Fibroblast of peridontal ligament (primary cell): ENCODE measurements at regions not wholly inside any gene's neighbourhood (a gene's known extent, or its start where the extent isn't known, plus 50 kb on each side); places are given as distances from the start of the nearest gene placed in this dataset.

Experiments
- DNase-seq: peaks from one replicate; pipeline ENCODE4 v3.0.0-alpha.2; 2010; ENCODE audit errors: extremely low read depth

GRCh38 chr20:16115911-16116552 is 457.2 kb downstream of the KIF16B start:
- DNase-seq, result no peak

GRCh38 chr20:16113736-16114135 is 459.5 kb downstream of the KIF16B start:
- no peak for DNase-seq

- no peak for DNase-seq
Observed at GRCh38 chr20:16111852-16112412, 461.3 kb downstream of the KIF16B start.

GRCh38 chr20:16111172-16111832 is 461.9 kb downstream of the KIF16B start:
- DNase-seq, result no peak

DNA sequence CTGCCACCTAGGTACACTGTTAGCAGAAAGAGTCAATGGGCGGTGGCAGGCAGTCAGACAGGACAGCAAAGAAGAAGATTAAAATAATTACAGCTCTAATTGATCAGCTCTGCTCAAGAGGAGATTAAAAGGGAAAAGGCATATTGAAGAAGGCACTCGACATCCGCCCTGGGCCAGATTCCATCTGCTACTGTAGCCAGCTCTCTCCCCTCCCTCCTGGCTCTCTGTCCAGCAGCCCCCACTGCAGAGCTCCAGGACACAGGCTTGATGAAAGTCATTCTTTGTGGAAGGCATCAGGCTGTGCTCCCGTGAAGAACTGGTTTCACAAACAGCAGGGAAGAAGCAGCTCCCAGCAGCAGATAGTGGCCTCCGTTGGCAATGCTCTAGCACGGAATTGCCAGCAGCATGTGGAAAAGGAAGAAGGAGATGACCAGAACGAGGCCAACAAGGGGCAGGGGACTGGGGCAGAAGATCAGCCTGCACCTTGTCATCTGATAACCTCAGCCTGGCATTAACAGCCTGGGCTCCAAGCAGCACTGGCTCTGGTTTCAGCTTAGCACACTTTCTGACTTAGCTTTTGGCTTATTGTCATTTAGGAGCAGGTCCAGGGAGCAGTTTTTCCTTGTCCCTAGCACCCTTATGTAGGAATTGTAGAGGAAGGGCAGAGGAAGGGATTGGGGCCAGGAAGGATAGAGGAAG is 465.9 kb downstream of the KIF16B start:
- no peak for DNase-seq

DNA sequence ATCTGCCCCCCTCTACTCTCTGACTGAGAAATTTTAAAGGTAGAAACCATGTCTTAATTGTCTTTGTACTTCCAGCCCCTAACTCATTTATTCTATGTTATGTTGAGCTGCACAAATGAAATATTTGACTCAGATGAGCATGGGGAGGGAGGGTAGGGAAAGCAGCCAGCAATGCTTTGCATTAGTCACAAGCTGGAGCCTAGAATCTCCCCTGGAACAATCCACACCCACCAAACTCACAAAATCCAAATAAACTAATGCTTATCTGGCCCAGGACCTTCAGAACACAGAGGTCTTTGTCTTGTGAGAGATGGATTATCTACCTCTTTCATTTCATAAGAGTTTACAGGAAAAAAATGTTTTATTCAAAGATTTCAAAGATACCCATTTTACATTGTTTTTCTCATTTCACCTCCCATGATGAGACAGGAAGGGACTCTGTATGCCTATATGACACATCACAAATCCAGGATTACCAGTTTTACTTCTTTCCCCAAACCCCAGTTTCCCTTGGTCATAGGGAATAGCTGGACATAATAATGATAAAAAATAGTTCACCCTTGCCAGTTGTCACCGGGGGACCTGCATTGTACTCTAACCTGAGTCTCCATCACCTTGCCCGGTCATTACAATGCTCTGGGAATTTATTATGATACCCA is 466.9 kb downstream of the KIF16B start:
- no peak for DNase-seq

DNA sequence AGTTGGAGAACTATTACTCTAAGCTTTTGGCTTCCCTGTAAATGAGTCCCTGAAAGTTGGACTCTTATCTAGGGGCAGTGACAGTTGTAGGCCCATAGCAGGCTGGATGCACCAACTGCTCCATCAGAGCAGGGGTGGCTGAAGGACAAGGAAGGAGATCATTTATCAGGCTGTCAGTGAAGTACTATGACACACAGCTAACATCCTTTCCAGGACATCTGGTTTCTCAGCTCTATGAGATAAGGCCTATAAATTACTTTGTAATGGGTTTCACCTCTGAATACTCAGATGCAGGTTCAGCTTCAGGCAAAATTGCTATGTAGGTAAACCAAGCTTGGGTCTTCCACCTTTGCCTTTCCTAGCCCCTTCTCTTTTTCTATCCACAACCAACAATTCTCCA is 468.5 kb downstream of the KIF16B start:
- no peak for DNase-seq
